ENCODE measurements at regions not wholly inside any gene's neighbourhood (a gene's known extent, or its start where the extent isn't known, plus 50 kb on each side); places are given as distances from the start of the nearest gene placed in this dataset.
A peak's percentile ranks its signal among the peaks of the same experiment; 100 is the strongest.
"Not testable (repeated sequence)": the region's sequence is repeated elsewhere in the genome, so short reads cannot be mapped to it uniquely, and the experiment has no call there.

GRCh38 chr4:153076861-153077260, 127.4 kb upstream of the TRIM2 start:
- no peak for DNase-seq

- no peak for DNase-seq
These were observed 124.3 kb upstream of the TRIM2 start for GRCh38 chr4:153079857-153080391.

- DNase-seq: no peak
These were observed 123.2 kb upstream of the TRIM2 start for GRCh38 chr4:153081006-153081580.

GRCh38 chr4:153081693-153082092, 122.5 kb upstream of the TRIM2 start:
- no peak for DNase-seq

- peak in 3 of 4 experiments; percentile 7 to 22 (median 11) for DNase-seq
These were observed 121.6 kb upstream of the TRIM2 start for GRCh38 chr4:153082322-153083301.

- DNase-seq: peak; percentile 72 to 84 (median 74)
These were observed 120.7 kb upstream of the TRIM2 start for GRCh38 chr4:153083447-153083947.

GRCh38 chr4:153084224-153084979, 119.8 kb upstream of the TRIM2 start:
- no peak for DNase-seq

- DNase-seq: peak; percentile 76 to 88 (median 83)
These were observed 119.1 kb upstream of the TRIM2 start for GRCh38 chr4:153084980-153085630.

GRCh38 chr4:153087671-153088194, 116.5 kb upstream of the TRIM2 start:
- DNase-seq: no peak

GRCh38 chr4:153089742-153090141, 114.5 kb upstream of the TRIM2 start:
- DNase-seq: no peak

- no peak for DNase-seq
These were observed 114.1 kb upstream of the TRIM2 start for GRCh38 chr4:153090181-153090580.

- no peak for DNase-seq
These were observed 113.4 kb upstream of the TRIM2 start for GRCh38 chr4:153090670-153091385.

- DNase-seq: no peak
These were observed 110.8 kb upstream of the TRIM2 start for GRCh38 chr4:153093396-153093795.

- no peak for DNase-seq
These were observed 110.4 kb upstream of the TRIM2 start for GRCh38 chr4:153093802-153094201.

- DNase-seq: no peak
These were observed 109.8 kb upstream of the TRIM2 start for GRCh38 chr4:153094435-153094834.

- DNase-seq: no peak
These were observed 108.6 kb upstream of the TRIM2 start for GRCh38 chr4:153095448-153096204.

GRCh38 chr4:153096344-153096743, 107.9 kb upstream of the TRIM2 start:
- no peak for DNase-seq

- no peak for DNase-seq
These were observed 105.8 kb upstream of the TRIM2 start for GRCh38 chr4:153098427-153098826.

GRCh38 chr4:153099391-153100140, 104.7 kb upstream of the TRIM2 start:
- DNase-seq: no peak

GRCh38 chr4:153106736-153107135, 97.5 kb upstream of the TRIM2 start:
- not testable (repeated sequence) for DNase-seq
